Stimulated activated CD4-positive, alpha-beta T cell treated with anti-CD3 and anti-CD28 coated beads, Interleukin-1b, Interleukin-23, amount 100 ng/mL, for 1 hour (primary cell): ENCODE measurements at regions not wholly inside any gene's neighbourhood (a gene's known extent, or its start where the extent isn't known, plus 50 kb on each side); places are given as distances from the start of the nearest gene placed in this dataset.
"Not testable (repeated sequence)": the region's sequence is repeated elsewhere in the genome, so short reads cannot be mapped to it uniquely, and the experiment has no call there.

Experiments
- DNase-seq, 2 donors: peaks; one replicate each; pipeline ENCODE4 v3.0.0-alpha.2; 2020; ENCODE audit warnings: low read depth in 2 of 2

DNA sequence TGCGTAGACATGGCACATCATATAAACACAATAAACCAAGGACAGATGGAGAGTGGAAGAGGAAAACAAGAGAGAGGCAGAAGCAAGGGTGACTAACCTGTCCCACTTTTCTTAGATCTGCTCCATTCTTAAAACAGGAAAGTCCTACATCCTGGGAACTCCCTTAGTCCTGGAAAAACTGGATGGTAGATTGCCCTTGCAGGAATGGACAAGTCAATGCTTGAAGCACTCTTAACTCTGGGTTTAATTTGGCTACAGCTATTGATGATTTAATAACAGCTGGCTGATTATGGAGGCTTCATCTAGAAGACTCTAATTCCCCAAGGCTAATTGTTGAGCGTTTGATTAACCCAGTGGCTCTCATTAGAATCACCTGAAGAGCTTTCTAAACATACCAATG is 258.8 kb downstream of the MIAT start:
- no peak for DNase-seq

DNA sequence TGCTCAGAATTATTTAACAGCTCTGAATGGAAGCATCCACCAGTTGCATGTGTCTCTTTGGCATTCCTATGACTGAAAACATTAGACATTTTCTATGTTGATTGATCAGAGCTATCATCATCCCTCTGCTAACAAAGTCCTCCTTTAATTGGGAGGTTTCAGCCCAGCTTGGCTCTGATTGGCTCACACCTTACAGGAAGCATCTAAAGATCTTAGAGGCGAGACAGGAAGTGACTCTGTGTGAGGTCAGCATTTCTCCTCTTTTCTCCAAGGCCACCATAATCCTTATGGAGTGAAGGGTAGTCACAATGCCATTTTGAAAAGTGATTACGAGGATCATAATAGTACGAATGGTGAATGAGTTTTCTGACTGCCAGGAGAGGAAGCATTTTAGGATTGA is 260.8 kb downstream of the MIAT start:
- DNase-seq: no peak

DNA sequence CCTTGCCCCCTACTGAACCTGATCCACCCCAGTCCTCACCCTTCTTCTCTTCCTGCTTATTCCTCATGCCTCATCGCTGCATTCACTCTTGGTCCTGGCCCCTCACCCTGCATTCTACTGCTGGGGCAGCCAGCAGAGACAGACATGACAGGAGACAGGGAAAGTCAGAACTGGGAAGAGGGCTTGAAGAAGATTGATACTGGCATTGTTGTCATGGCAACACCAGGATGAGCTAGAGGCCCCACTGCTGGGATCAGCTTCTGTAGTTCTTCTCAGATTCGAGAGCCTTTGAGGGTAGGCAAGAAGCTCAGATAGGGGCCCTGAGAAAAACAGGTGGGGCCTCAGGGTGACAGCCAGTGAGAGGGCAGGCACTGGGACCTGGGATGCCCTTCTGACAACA is 264.3 kb downstream of the MIAT start:
- DNase-seq: no peak

DNA sequence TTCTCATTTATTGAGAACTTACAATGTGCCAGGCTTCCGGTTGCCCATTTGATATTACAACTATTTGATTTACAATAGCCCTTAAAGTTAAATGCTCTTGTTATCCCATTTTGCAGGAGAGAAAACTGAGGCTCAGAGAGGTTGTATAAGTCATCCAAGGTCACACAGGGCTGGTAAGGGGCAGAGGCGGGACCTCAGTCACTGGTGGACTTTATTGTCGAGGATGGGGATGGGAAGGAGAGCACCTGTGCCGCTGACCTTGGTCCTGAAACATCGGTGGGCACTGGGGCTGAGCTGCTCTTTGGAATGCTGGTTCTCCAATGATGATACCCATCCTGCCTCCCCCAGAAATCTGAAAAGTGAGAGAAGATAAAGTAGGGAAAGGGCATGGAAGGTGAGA is 265.4 kb downstream of the MIAT start:
- DNase-seq: no peak

DNA sequence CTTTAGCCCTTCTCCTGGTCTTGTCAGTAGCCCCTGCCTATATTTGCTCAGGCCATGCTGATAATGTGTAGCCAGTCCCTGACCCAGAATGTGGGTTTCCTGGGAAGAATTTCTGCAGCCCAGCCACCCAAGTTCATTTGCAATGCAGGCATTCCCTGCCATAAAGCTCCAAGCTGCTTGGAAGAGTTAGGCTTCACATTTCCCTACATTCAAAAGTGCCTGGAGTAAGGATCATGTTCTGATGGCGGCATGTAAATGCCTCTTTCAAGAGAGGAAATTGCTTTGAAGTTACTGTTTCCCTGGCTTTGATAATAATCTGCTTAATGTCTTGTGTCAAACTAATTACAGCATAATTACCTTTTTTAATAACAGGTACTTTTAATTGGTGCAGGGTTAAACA is 266.1 kb downstream of the MIAT start:
- DNase-seq: no peak

DNA sequence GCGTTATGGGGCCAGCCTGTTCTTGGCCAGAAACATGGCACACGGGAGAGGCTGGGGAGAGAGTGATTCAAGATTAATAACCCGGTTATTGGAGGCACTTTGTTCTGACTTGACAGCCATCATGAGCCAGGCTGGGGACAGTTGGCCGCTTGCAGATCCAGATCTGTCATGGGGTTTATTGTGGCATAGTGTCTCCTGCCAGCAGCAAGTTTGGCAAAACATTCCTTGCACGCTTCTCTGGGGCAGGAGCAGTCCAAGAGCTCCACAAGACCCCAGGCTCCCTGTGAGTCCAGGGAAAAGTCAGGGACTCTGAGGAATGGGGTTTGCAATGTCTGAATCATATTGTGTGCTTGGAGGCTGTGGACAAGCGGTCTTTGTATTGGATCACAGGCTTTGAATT is 270.4 kb downstream of the MIAT start:
- DNase-seq: no peak

DNA sequence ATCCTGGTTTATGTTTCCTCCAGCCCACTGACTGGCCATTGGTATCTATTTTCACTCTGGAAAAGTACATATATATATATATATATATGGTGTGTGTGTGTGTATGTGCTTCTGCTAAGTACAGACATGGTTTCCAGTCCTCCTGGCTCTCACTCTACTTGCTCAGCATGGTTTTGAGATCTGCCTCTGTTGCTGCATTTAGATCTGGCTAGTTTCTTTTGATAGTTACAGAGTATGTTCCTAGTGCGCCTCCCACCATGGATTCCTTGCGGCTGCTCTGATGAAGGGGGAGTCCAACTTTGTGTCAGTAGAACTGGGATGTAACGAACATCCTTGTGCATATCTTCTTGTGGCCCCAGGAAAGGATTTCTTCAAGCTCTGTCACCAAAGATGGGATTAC is 274.1 kb downstream of the MIAT start:
- no peak for DNase-seq

DNA sequence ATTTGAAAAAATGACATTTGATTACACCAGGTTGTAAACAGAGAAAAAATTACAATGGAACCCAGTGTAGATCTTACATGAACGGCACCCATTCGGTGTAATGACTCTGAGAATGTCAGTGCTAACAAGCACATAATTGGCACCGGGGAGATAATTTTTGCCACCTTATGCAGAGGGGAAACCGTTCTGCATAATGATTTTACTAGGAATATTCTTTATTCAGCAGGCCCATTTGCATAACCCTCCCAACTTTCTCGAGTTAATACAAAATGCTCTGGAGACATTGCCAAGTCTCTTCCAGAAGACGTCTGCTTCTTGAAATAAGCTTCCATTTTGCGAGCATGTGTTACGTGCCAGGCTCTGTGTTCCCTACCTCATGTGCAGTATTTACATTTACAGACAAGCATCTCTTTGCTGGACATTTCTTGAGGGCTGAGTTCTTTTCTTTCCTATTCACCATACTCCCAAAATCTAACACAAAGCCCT is 275.8 kb downstream of the MIAT start:
- DNase-seq: no peak

DNA sequence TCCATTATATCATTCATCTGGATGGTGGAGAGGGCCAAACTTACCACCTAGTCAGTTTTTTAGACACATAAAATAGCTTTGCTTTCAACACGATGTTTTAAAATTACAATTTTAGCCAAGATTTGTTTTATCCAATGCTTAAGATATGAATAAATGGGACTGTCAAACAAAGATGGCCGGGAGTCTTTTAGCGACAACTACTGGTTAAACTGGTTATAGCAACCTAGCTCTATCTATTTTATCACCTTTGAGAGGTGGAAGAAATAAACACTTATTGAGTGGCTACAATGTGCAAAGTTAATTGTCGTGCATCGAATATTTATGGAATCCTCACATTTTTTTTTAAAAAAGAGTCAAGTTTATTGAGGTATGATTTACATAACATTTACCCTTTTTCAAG is 279.8 kb downstream of the MIAT start:
- no peak for DNase-seq

DNA sequence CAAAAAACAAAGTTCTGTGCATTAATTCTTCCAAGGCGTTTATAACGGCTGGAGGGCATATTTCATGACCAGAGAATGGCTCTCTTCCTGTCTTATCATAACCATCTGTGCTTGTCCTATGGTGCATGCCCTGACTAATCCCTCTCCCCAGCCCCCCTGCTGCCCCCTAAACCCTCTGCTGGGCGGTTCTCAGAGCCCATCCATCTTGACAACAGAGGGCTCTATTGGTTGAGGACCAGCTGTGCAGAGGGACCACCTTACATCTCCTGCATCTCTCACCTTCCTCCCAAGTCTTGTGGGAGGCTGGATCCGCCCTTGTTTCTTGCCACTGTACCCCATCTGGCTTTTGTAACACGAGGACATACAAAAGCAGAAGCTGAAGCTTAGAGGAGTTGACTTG is 282.1 kb downstream of the MIAT start:
- no peak for DNase-seq

DNA sequence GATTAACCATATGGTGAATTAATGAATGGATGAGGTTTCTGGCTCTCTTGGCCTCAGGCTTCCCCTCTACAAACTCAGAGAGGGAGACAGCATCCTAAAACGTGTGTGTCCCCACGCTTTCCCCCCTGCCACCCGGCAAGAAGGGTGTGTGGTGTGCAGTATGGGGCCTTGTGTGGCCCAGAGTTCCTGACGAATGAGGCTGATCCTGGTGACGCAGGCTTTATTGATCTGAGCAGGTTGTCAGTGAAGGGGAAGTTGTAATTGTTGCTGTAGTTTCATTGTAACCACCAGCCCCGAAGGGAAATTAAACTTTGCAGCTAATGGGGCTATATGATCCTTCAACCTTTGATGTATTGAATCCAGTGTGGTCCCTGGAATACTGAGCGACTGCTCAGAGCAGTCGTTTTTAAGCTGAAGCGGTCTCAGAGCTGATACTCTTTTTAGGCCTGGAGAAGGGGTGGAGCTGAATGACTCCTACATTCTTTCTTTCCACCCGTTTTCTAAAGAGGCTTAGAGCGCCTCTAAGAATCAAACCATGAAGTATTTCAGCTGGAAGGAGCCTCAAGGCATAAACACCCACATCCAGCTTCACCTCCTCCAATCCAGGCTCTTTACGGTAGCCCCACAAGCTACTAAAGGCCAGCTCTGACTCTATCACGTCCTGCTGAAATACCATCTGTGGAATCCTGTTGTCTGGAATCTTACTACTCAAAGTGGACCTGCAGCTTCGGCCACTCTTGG is 284.7 kb downstream of the MIAT start:
- DNase-seq: no peak

DNA sequence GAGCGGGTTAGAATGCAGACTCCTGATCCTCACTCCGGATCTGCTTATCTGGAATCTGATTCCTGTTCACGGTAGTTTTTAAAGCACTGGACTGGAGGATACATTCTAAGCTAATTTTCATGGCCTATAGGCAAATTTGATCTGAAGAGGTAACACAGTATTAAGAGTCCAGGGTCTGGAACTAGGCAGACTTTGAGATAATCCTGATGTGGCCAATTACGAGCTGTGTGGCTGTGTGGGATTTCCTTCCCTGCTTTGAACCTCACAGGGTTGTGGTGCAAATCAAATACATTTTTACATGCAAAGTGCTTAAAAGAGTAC is 285.2 kb downstream of the MIAT start:
- DNase-seq: no peak

DNA sequence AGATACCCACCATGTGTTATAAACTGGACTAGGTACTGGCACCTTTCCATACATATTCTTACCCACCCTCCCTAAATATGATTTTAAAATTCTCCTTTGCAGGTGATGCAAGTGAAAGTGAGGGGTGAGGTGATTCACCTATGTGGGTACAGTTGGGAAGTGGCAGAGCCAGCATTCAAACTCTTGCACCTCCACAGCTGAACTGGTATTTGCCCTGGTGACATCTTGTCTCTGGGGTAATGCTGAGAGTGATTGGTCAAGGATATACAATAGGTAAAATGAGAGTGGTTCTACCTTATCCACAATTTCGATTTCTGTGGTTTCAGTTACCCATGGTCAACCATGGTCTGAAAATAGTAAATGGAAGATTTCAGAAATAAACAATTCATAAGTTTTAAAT is 288.2 kb downstream of the MIAT start:
- DNase-seq: no peak

DNA sequence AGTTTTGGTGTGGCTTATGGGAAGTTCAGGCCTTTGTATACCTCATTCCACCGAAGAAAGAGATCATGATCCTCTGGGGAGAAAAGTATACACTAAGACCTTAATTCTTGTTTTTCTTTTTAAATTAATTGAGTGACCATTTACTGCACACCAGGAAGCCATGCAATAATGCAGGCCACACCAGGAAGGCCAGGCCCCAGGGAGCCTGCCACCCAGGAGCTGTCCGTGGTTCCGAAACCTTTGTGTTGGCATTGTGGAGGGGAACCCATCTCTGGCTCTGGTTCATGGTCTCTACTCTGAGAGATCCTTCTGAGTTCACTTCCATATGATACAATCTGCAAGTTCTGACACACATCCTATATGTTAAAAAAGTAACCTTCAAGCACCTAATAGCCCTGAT is 291.8 kb downstream of the MIAT start:
- DNase-seq: no peak

DNA sequence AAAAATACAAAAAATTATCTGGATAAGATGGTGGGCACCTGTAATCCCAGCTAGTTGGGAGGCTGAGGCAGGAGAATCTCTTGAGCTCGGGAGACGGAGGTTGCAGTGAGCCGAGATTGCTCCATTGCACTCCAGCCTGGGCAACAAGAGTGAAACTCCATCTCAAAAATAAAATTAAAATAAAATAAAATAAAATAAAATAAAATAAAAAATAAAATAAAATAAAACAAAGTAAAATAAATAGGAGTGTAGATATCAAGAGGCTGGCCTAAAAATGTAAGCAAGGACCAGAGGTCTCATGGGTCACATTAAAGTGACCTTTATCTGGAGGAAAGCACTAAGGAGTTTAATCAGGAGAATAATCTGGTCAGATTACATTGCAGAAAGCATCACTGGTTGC is 293.8 kb downstream of the MIAT start:
- not testable (repeated sequence) for DNase-seq

DNA sequence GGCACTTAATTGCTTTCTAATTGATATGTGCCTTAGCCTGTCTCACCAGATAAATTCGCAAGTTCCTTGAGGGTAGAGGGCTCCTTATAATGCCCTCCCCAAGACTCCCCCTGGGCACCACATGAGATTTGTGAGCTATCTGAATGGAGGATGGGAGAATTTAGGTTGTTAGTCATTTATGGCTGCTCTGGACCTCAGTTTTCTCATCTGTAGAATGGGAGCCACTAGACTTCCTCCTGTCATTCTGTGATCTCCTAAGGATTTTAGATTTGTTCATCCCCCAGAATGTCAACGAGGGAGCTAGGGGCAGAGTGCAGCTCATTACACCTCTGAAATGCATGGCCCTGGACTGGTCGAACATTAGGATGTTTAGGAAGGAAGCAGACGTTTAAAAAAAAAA is 294.6 kb downstream of the MIAT start:
- no peak for DNase-seq

DNA sequence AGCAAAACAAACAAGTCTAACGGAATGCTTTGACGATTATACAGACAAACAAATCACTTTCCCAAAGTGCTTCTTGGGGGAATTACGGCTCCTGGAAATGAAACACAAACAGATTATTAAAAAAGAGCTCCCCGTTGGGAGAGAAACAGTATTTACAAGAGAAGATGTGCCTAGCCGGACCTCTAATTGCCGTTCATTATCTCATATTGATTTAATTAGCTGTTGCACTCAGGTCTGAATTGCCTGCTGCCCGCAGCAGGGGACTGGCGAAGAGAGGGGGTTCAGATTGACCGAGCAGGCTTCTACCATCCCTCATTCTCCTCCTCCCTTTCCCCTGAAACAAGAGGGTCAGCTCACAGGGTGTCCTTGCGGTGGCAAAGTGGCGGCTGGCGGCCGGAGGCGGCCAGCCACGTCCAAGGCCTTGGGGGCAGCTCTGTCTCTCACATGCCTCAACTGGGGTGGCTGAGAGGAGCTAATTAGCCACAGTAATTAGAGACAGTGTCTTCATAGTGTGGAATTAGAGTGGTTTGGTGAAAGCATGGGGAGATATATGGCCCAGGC is 295.1 kb downstream of the MIAT start:
- no peak for DNase-seq

DNA sequence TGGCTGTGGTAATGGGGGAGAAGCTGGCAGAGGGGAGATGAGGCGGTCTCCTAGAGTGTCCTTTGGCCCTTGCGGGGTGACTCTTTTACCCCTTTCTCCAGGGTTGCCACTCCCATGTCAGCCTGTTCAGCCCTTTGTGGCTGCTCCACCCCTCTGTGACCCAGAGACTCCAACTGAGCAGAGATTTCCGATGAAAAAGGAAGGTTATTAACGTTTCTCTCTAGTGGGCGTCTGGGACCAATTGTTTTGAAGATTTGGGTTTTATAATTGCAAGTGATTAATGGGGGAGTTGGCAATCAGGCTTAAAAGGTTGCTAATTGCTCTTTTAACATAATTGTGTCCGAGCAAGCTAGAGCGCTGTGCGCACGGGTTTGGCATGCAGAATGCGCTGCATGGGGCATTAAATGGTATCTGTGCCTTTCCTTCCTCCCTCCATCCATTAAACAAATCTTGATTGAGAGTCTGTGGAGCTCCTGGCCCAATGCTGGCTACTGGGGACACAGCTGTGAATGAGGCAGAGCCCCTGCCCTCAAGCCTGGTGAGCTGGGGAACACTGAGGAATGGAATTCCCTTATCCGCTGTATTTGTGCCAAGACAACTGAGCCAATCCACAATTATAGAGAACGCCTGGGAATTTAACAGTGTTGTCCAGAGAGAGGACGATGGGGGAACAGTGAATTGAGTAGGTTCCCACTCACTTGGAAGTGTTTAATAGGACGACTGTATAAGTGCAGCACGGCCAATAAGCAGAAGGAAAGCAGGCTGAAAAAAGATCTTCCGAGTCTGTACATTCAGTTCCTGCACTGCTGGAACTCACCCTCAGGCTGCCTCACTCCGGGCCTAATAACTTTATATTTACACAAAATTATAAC is 295.9 kb downstream of the MIAT start:
- DNase-seq: no peak

DNA sequence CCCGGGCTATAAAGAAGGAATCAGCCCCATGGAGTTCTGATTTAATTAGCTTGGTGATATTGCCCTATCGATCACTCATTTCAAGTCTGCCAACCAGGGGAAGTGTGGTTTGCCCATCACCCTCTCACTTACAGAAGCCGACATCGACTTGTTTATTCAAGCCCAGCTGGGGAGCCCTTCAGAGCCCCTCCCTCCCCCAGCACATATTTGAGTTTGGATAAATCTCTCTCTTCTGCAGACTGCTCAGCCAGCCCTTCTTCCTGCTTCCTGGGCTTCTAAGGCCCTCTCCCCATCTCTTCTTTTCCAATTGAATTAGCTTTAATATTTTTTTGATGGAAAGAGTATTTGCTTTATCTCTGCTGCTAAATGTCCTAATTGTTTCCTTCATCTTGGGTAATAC is 299.0 kb downstream of the MIAT start:
- DNase-seq: no peak

DNA sequence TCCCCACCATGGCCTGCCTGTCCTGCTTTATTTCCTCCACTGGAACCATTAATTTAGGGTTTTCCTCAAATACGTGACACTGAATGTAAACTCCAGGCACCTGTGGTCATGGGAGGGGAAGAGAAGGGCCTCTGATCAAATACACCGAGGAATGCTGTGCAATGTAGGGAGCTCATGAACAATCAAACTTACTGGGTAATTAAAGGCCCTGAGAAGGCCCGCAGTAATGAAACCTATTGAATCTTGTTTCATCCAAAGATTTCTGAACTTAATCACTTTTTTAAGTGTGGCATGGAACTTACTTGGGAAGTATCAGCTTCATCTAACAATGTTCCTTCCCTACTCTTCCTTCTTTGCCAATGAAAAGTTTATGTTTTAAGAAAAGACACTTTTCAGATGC is 299.8 kb downstream of the MIAT start:
- DNase-seq: no peak

DNA sequence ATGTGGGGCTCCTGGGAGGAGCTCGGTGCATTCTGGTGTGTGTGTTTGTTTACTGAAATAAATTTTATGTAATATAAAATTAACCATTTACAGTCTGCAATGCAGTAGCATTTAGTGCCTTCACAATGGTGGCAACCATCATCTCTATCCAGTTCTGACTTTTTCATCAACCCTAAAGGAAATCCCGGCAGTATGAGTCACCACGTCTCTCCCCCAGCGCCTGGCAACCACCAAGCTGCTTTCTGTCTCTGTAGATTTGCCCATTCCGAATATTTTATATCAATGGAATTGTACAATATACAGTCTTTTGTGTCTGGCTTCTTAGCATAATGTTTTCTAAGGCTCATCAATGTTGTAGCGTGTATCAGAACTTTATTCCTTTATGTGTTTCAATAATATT is 300.5 kb downstream of the MIAT start:
- DNase-seq: no peak

DNA sequence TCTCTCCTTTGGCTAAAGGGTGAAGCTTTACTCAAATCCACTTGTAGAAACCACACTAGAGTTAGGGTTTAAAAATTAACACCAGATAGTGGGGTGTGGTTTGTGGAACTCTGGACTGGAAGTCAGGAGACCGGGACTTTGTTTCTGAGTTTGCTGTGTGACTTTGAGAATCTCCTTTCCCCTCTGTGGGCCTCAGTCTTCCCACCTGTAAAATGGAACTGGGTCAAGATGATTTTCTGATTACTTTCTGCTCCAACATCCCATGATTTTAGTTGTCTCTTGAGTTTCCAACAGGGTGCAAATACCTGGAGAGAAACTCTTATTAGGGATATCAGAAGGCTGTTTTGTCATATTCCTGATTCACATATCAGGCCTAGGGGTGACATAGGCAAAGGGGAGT is 301.0 kb downstream of the MIAT start:
- no peak for DNase-seq

DNA sequence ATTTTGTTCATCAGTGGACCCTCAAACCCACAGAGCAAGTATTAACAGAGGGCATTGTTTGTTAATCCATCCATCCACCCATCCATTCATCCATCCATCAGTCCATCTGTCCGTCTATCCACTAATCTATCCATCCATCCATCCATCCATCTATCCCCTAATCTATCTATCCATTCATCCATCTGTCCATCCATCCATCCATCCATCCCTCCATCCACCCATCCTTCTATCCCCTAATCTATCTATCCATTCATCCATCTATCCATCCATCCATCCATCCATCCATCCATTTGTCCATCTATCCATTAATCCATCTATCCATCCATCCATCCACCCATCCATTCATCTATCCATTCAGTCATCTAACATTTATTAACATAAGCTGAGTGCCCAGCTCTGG is 307.3 kb downstream of the MIAT start:
- DNase-seq: no peak
